PC-3 (cell line): ENCODE measurements at regions not wholly inside any gene's neighbourhood (a gene's known extent, or its start where the extent isn't known, plus 50 kb on each side); places are given as distances from the start of the nearest gene placed in this dataset.

Experiments used
- ATAC-seq: fragments of 200-7000 bp; cut with Tn5 transposase; 2 replicates; pipeline ENCODE4 v1.9.1; 2020; ENCODE audit warnings: mild to moderate bottlenecking, moderate library complexity
- BruUV-seq: library from RNA; stranded (reverse); fragments of 400-500 nt; replicated peaks from 2 replicates; lab custom pipeline; 2021; lab: Mats Ljungman, UMichigan
- CTCF ChIA-PET: fragments of 300-600 bp; sonication (Branson Sonifier 250); formaldehyde crosslinking; loops from one replicate; lab custom pipeline; 2022; ENCODE audit warnings: antibody characterized with exemption; lab: Charles Lee
- POLR2A ChIA-PET: fragments of 300-600 bp; sonication (Branson Sonifier 250); formaldehyde crosslinking; loops from one replicate; lab custom pipeline; 2022; ENCODE audit warnings: antibody characterized with exemption; ENCODE audit not compliant: unreplicated experiment; lab: Charles Lee
- DNase-seq: peaks from one replicate; pipeline ENCODE4 v3.0.0-alpha.2; 2015
- H2AFZ ChIP-seq: fragments of 300-600 bp; sonication (generic); 2 replicates; pipeline ENCODE4 v1.6.0; 2016; ENCODE audit warnings: antibody characterized with exemption, low read length
- H3F3A ChIP-seq: fragments of 300-600 bp; sonication (generic); one replicate; pipeline ENCODE4 v1.6.0; 2017; ENCODE audit warnings: antibody characterized with exemption, low read length, control low read depth, mild to moderate bottlenecking; ENCODE audit not compliant: unreplicated experiment
- H3K27ac ChIP-seq: fragments of 300-600 bp; sonication (generic); 2 replicates; pipeline ENCODE4 v1.5.1; 2016; ENCODE audit warnings: mild to moderate bottlenecking, low read length
- H3K27me3 ChIP-seq: fragments of 300-600 bp; sonication (generic); 2 replicates; pipeline ENCODE4 v1.6.1; 2016; ENCODE audit warnings: low read length, mixed read lengths
- H3K36me3 ChIP-seq: fragments of 300-600 bp; sonication (generic); 2 replicates; pipeline ENCODE4 v1.6.1; 2016; ENCODE audit warnings: low read depth, mixed run types, low read length, mixed read lengths
- H3K4me1 ChIP-seq: fragments of 300-600 bp; sonication (generic); 2 replicates; pipeline ENCODE4 v1.5.1; 2016; ENCODE audit warnings: low read length; ENCODE audit not compliant: insufficient read depth
- H3K4me2 ChIP-seq: fragments of 300-600 bp; sonication (generic); 2 replicates; pipeline ENCODE4 v1.6.0; 2016; ENCODE audit warnings: low read length
- H3K4me3 ChIP-seq: fragments of 300-600 bp; sonication (generic); 2 replicates; pipeline ENCODE4 v1.5.1; 2016; ENCODE audit warnings: mild to moderate bottlenecking, low read length, mixed read lengths
- H3K79me2 ChIP-seq: fragments of 300-600 bp; sonication (generic); 2 replicates; pipeline ENCODE4 v1.6.1; 2017; ENCODE audit warnings: low read length, mixed read lengths
- H3K9ac ChIP-seq: fragments of 300-600 bp; sonication (generic); 2 replicates; pipeline ENCODE4 v1.6.0; 2016; ENCODE audit warnings: mild to moderate bottlenecking, low read length
- H3K9me2 ChIP-seq: fragments of 300-600 bp; sonication (generic); replicated peaks from 2 replicates; pipeline ENCODE4 v1.6.1; 2016; ENCODE audit warnings: mixed run types, low read length, mixed read lengths
- H3K9me3 ChIP-seq: fragments of 300-600 bp; sonication (generic); 2 replicates; pipeline ENCODE4 v1.6.1; 2016; ENCODE audit warnings: low read length, mixed read lengths
- H4K20me1 ChIP-seq: fragments of 300-600 bp; sonication (generic); 2 replicates; pipeline ENCODE4 v1.6.1; 2016; ENCODE audit warnings: low read length, mixed read lengths
- CTCF ChIP-seq: fragments of 300-600 bp; sonication (generic); conservative IDR thresholded peaks from 2 replicates; pipeline ENCODE4 v1.5.1; 2017; ENCODE audit warnings: antibody characterized with exemption, low read depth, mild to moderate bottlenecking, low read length
- EZH2 ChIP-seq: fragments of 300-600 bp; sonication (generic); IDR thresholded peaks from one replicate; pipeline ENCODE4 v1.6.1; 2017; ENCODE audit warnings: antibody characterized with exemption, mild to moderate bottlenecking, low read length; ENCODE audit not compliant: unreplicated experiment
- EZH2phosphoT487 ChIP-seq: fragments of 300-600 bp; sonication (generic); IDR thresholded peaks from 2 replicates; pipeline ENCODE4 v1.6.1; 2018; ENCODE audit warnings: mild to moderate bottlenecking, antibody characterized with exemption, low read length, borderline replicate concordance
- intact Hi-C: fragments of 100-400 bp; cut with micrococcal nuclease; formaldehyde crosslinking; loops from 2 replicates; pipeline ENCODE4 v1.9.0; 2023

- H2AFZ ChIP-seq = no peak overlapping the region
- no peaks in the 10 kb centered on the region for H3K9me3 ChIP-seq
- H3F3A ChIP-seq = no peaks in the 10 kb centered on the region
- POLR2A ChIA-PET = no interaction called here
- H3K4me1 ChIP-seq = peaks cover 7% of the 10 kb centered on the region
- CTCF ChIA-PET = no interaction called here
- H3K27ac ChIP-seq = no peak overlapping the region
- no peak overlapping the region for H3K4me3 ChIP-seq
- no peaks in the 10 kb centered on the region for H3K36me3 ChIP-seq
- no peak overlapping the region for H3K4me2 ChIP-seq
- H4K20me1 ChIP-seq = no peaks in the 10 kb centered on the region
- H3K27me3 ChIP-seq = no peaks in the 10 kb centered on the region
- H3K9me2 ChIP-seq = no peaks in the 10 kb centered on the region
- no TSS peak for BruUV-seq
- no peak for ATAC-seq
- no peaks in the 10 kb centered on the region for H3K79me2 ChIP-seq
- peak; percentile 30 for DNase-seq
- intact Hi-C loops = no loop called here
- no peak overlapping the region for H3K9ac ChIP-seq
- TF ChIP-seq EZH2phosphoT487 (no peak), CTCF (no peak), EZH2 (no peak)
Observed at GRCh38 chr16:87149051-87149450, 168.1 kb downstream of the C16orf95 start.

GRCh38 chr16:87150262-87150661 lies 166.9 kb downstream of the C16orf95 start:
- TF ChIP-seq EZH2 (no peak), EZH2phosphoT487 (no peak), CTCF (no peak)
- Histone ChIP-seq H3F3A (no peaks in the 10 kb centered on the region), H3K4me3 (no peak overlapping the region), H3K9me2 (no peaks in the 10 kb centered on the region), H3K4me1 (peaks cover under 1% of the 10 kb centered on the region), H3K27ac (no peak overlapping the region), H3K9me3 (no peaks in the 10 kb centered on the region), H2AFZ (no peak overlapping the region), H3K27me3 (no peaks in the 10 kb centered on the region), H3K36me3 (no peaks in the 10 kb centered on the region), H3K79me2 (no peaks in the 10 kb centered on the region), H3K9ac (no peak overlapping the region), H3K4me2 (no peak overlapping the region), H4K20me1 (no peaks in the 10 kb centered on the region)
- POLR2A ChIA-PET = no interaction called here
- DNase-seq (no peak), ATAC-seq (no peak)
- CTCF ChIA-PET = no interaction called here
- intact Hi-C loops = no loop called here
- BruUV-seq = no TSS peak

GRCh38 chr16:87150681-87151280 lies 166.4 kb downstream of the C16orf95 start:
- intact Hi-C loops = no loop called here
- Histone ChIP-seq H3K4me2 (no peak overlapping the region), H3K9me3 (no peaks in the 10 kb centered on the region), H3K9me2 (no peaks in the 10 kb centered on the region), H4K20me1 (no peaks in the 10 kb centered on the region), H2AFZ (no peak overlapping the region), H3K27me3 (no peaks in the 10 kb centered on the region), H3K36me3 (no peaks in the 10 kb centered on the region), H3K79me2 (no peaks in the 10 kb centered on the region), H3F3A (no peaks in the 10 kb centered on the region), H3K4me1 (no peaks in the 10 kb centered on the region; the same call in 1 of the 2 replicates), H3K9ac (no peak overlapping the region), H3K4me3 (no peak overlapping the region), H3K27ac (no peak overlapping the region)
- ChIA-PET POLR2A (no interaction called here), CTCF (no interaction called here)
- ATAC-seq = no peak
- BruUV-seq = no TSS peak
- TF ChIP-seq CTCF (no peak), EZH2phosphoT487 (no peak), EZH2 (no peak)
- no peak for DNase-seq
